ENCODE measurements at regions not wholly inside any gene's neighbourhood (a gene's known extent, or its start where the extent isn't known, plus 50 kb on each side); places are given as distances from the start of the nearest gene placed in this dataset.

- no peaks in the 10 kb centered on the region for H3K36me3 ChIP-seq
- no peaks in the 10 kb centered on the region for H3K4me1 ChIP-seq
- intact Hi-C loops (cut with DNase I; ENCODE audit: low total_unique reads) = no loop called here
- 80 to 87% methylated on average over 2 to 6 of the region's 6 CpGs for WGBS, 2 donors (ENCODE audit: low coverage in 1 of 2)
- TF ChIP-seq EP300 (IDR thresholded peaks at IDR 0.05; ENCODE audit: low read depth) (no peak), CTCF (IDR thresholded peaks at IDR 0.05) (no peak), POLR2AphosphoS5 (IDR thresholded peaks at IDR 0.05) (no peak)
- in situ Hi-C loops (cut with MboI; ENCODE audit: low pct_ligation_motif_present in 1 of 4, low pct_unique_long_range_greater_than_20kb in 1 of 4, low sequenced_read_pairs in 3 of 4) = no loop called here
- no peaks in the 10 kb centered on the region for H3K27me3 ChIP-seq
- H3K4me3 ChIP-seq = no peak overlapping the region
- DNase-seq = no peak
- no peaks in the 10 kb centered on the region for H3K9me3 ChIP-seq
- H3K27ac ChIP-seq = no peak overlapping the region
Observed at GRCh38 chr1:220327106-220327505, 54.9 kb upstream of the RAB3GAP2 start.

DNA sequence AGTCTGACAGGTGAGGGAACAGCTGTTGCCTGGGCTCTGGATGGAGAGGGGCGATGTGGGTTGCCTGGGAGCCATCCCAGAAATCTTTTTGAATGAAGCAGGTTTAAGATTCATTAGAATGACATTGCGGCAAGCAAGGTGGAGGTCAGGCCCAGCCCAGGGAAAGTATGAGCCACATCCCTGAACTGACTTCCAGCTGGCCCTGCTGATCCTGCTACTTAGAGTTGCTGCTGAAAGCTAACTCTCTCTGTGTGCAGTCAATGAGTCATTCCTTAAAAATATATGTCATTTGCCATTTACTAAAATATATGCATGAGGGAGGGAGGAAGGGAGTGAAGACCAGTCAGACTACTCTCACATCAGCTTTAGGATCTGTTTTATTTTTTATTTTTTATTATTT, 54.3 kb upstream of the RAB3GAP2 start:
- DNase-seq = no peak
- in situ Hi-C loops (cut with MboI; ENCODE audit: low pct_ligation_motif_present in 1 of 4, low pct_unique_long_range_greater_than_20kb in 1 of 4, low sequenced_read_pairs in 3 of 4) = no loop called here
- H3K27me3 ChIP-seq = no peaks in the 10 kb centered on the region
- H3K4me3 ChIP-seq = no peak overlapping the region
- H3K9me3 ChIP-seq = no peaks in the 10 kb centered on the region
- intact Hi-C loops (cut with DNase I; ENCODE audit: low total_unique reads) = no loop called here
- WGBS, 2 donors (ENCODE audit: low coverage in 1 of 2) = 75 to 95% methylated on average over 2 of the region's 2 CpGs
- no peak overlapping the region for H3K27ac ChIP-seq
- no peak for TF ChIP-seq EP300 (IDR thresholded peaks at IDR 0.05; ENCODE audit: low read depth)
- no peak for TF ChIP-seq CTCF (IDR thresholded peaks at IDR 0.05)
- no peak for TF ChIP-seq POLR2A (IDR thresholded peaks at IDR 0.05)
- no peak for TF ChIP-seq POLR2AphosphoS5 (IDR thresholded peaks at IDR 0.05)
- H3K36me3 ChIP-seq = no peaks in the 10 kb centered on the region
- H3K4me1 ChIP-seq = no peaks in the 10 kb centered on the region

DNA sequence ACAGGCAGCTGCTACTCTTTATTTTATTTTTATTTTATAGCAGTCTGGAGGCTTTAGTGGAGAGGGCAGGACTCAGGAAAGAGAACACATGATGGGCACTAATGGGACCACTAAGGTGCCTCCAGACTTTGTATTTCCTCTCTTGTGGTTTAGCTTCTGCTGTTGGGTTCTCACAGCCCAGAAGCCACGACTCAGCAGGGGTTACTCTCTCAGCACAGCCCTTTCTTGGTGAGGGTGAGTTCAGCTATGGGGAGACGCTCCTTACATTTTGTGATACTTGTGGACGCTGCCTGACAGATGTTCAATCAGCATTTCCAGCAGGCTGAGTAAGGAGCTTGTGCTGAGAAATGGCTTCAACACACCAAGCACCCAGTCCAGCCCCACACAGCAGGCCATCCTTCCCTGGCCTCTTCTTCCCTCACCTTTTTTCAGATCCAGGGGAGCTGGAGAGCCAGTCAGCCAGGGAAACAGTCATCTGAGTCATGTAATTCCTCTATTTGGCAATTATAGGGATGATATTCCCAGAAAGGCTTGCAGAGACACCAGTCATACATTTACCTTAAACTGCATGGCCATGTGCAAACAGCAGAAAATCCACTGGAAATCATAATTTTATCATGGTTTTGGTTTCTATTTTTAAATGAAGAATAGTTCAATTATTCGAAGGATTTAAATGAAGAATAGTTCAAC, 53.2 kb upstream of the RAB3GAP2 start:
- Histone ChIP-seq H3K4me3 (no peak overlapping the region), H3K4me1 (no peaks in the 10 kb centered on the region), H3K9me3 (no peaks in the 10 kb centered on the region), H3K27me3 (no peaks in the 10 kb centered on the region), H3K36me3 (no peaks in the 10 kb centered on the region), H3K27ac (no peak overlapping the region)
- intact Hi-C loops (cut with DNase I; ENCODE audit: low total_unique reads) = no loop called here
- WGBS, 2 donors (ENCODE audit: low coverage in 1 of 2) = 72 to 100% methylated on average over 2 to 4 of the region's 4 CpGs
- TF ChIP-seq POLR2AphosphoS5 (IDR thresholded peaks at IDR 0.05) (no peak), EP300 (IDR thresholded peaks at IDR 0.05; ENCODE audit: low read depth) (no peak), CTCF (IDR thresholded peaks at IDR 0.05) (no peak), POLR2A (IDR thresholded peaks at IDR 0.05) (no peak)
- in situ Hi-C loops (cut with MboI; ENCODE audit: low pct_ligation_motif_present in 1 of 4, low pct_unique_long_range_greater_than_20kb in 1 of 4, low sequenced_read_pairs in 3 of 4) = no loop called here
- no peak for DNase-seq

- Histone ChIP-seq H3K27ac (no peak overlapping the region), H3K4me3 (no peak overlapping the region), H3K36me3 (no peaks in the 10 kb centered on the region), H3K27me3 (no peaks in the 10 kb centered on the region), H3K9me3 (no peaks in the 10 kb centered on the region), H3K4me1 (no peaks in the 10 kb centered on the region)
- intact Hi-C loops (cut with DNase I; ENCODE audit: low total_unique reads) (no loop called here), in situ Hi-C loops (cut with MboI; ENCODE audit: low pct_ligation_motif_present in 1 of 4, low pct_unique_long_range_greater_than_20kb in 1 of 4, low sequenced_read_pairs in 3 of 4) (no loop called here)
- WGBS, 2 donors (ENCODE audit: low coverage in 1 of 2) = 85 to 96% methylated on average over 4 of the region's 4 CpGs
- DNase-seq = no peak
- no peak for TF ChIP-seq CTCF (IDR thresholded peaks at IDR 0.05)
- TF ChIP-seq EP300 (IDR thresholded peaks at IDR 0.05; ENCODE audit: low read depth) = no peak
- TF ChIP-seq POLR2AphosphoS5 (IDR thresholded peaks at IDR 0.05) = no peak
- TF ChIP-seq POLR2A (IDR thresholded peaks at IDR 0.05) = no peak
Observed at GRCh38 chr1:220323717-220324116, 51.5 kb upstream of the RAB3GAP2 start.
